ENCODE measurements at regions not wholly inside any gene's neighbourhood (a gene's known extent, or its start where the extent isn't known, plus 50 kb on each side); places are given as distances from the start of the nearest gene placed in this dataset.
A peak's percentile ranks its signal among the peaks of the same experiment; 100 is the strongest.

DNA sequence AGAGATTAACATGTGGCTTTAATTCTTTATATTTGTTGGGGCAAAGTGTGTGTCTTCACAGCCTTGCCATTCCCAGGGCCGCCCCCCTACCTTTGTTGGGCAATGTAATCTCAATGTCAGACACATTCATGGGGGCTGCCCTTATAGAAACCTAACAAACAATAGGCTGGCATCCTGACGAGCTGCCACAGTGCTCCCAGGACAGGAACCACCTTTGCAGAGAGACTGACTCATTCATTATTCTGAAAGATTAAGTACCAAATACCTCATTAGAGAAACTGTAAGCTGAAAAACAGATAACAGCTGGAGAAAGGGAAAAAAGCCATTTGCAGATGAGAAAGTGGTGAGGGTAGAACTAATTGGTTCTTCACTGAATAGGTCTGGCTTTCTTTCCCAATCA is 1587.5 kb upstream of the PIK3C3 start:
- H3K79me2 ChIP-seq (ENCODE audit: control insufficient read depth, insufficient read depth, low read length) = no peaks in the 10 kb centered on the region
- DNase-seq (ENCODE audit: low read depth, low spot score) (peak; percentile 96), FAIRE-seq (peak; percentile 79)
- H3K4me2 ChIP-seq (ENCODE audit: insufficient read depth, low read length) = peak overlapping the region; percentile 13
- H2AFZ ChIP-seq (ENCODE audit: low read depth, low read length) = no peak overlapping the region
- peaks cover 52% of the 10 kb centered on the region for H3K4me1 ChIP-seq (ENCODE audit: control insufficient read depth, extremely low read depth, insufficient read depth, low read length)
- intact Hi-C loops (cut with micrococcal nuclease) (loop anchor here (2.0 to 5.0 kb wide), 5 partner anchors 45 to 1365 kb away; no protein-coding TSS in a partner anchor), dilution Hi-C loops (cut with MboI; ENCODE audit: extremely low pct_ligation_motif_present, low sequenced_read_pairs) (no loop called here)
- BruUV-seq (replicated peaks) = no TSS peak
- H3K9me3 ChIP-seq (replicated peaks; ENCODE audit: control insufficient read depth, insufficient read depth, low read length) = no peaks in the 10 kb centered on the region
- TF ChIP-seq FOS (IDR thresholded peaks at IDR 0.05; ENCODE audit: borderline replicate concordance, insufficient read depth, low read length) = peak; percentile 83
- TF ChIP-seq POLR2AphosphoS5 (IDR thresholded peaks at IDR 0.05; ENCODE audit: insufficient read depth, low read depth, low read length) = peak; percentile 50
- TF ChIP-seq JUN (IDR thresholded peaks at IDR 0.05; ENCODE audit: borderline replicate concordance, insufficient read depth, insufficient read length, low read depth) = peak; percentile 87
- TF ChIP-seq, protein P1, sequence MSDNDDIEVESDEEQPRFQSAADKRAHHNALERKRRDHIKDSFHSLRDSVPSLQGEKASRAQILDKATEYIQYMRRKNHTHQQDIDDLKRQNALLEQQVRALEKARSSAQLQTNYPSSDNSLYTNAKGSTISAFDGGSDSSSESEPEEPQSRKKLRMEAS (IDR thresholded peaks at IDR 0.05; ENCODE audit: insufficient read depth, insufficient read length) = no peak
- TF ChIP-seq EZH2 (IDR thresholded peaks at IDR 0.05; ENCODE audit: borderline replicate concordance, low read depth, low read length, severe bottlenecking) = no peak
- peak; percentile 77 for TF ChIP-seq GATA2 (IDR thresholded peaks at IDR 0.05; ENCODE audit: insufficient read depth, insufficient read length, low read depth, low read length)
- TF ChIP-seq POLR2A (IDR thresholded peaks at IDR 0.05; ENCODE audit: low read depth, low read length) = no peak
- TF ChIP-seq MYC (IDR thresholded peaks at IDR 0.05; ENCODE audit: low read depth, low read length) = no peak
- TF ChIP-seq, protein P2, sequence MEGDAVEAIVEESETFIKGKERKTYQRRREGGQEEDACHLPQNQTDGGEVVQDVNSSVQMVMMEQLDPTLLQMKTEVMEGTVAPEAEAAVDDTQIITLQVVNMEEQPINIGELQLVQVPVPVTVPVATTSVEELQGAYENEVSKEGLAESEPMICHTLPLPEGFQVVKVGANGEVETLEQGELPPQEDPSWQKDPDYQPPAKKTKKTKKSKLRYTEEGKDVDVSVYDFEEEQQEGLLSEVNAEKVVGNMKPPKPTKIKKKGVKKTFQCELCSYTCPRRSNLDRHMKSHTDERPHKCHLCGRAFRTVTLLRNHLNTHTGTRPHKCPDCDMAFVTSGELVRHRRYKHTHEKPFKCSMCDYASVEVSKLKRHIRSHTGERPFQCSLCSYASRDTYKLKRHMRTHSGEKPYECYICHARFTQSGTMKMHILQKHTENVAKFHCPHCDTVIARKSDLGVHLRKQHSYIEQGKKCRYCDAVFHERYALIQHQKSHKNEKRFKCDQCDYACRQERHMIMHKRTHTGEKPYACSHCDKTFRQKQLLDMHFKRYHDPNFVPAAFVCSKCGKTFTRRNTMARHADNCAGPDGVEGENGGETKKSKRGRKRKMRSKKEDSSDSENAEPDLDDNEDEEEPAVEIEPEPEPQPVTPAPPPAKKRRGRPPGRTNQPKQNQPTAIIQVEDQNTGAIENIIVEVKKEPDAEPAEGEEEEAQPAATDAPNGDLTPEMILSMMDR (IDR thresholded peaks at IDR 0.05; ENCODE audit: extremely low read depth in 1 of 2, insufficient read depth in 1 of 2, low read depth in 1 of 2, low read length in 2 of 2) = no peak
- H3K9ac ChIP-seq (replicated peaks; ENCODE audit: extremely low read depth, insufficient read depth, low read length) = peak overlapping the region; percentile 57
- H3K4me3 ChIP-seq (replicated peaks in 1 of 3; ENCODE audit: insufficient read depth in 1 of 3, low read depth in 1 of 3, low read length in 3 of 3) = no peak overlapping the region
- no peaks in the 10 kb centered on the region for H3K9me1 ChIP-seq (replicated peaks; ENCODE audit: control insufficient read depth, extremely low read depth, insufficient read depth, low read length)
- ChIA-PET CTCF (no interaction called here), POLR2A (interaction anchor here (0.6 kb wide), 1 partner anchor 26 kb away, joined by 3 read pairs; no protein-coding TSS in a partner anchor)
- no peaks in the 10 kb centered on the region for H3K36me3 ChIP-seq (ENCODE audit: control insufficient read depth in 2 of 2, extremely low read depth in 1 of 2, insufficient read depth in 2 of 2, low read length in 2 of 2)
- no peaks in the 10 kb centered on the region for H4K20me1 ChIP-seq (replicated peaks; ENCODE audit: control insufficient read depth, extremely low read depth, insufficient read depth, low read length)
- no peaks in the 10 kb centered on the region for H3K27me3 ChIP-seq (ENCODE audit: control insufficient read depth in 2 of 2, insufficient read depth in 2 of 2, low read length in 2 of 2)
- peak overlapping the region; percentile 91 for H3K27ac ChIP-seq (ENCODE audit: insufficient read depth, low read depth, low read length)

Data from endothelial cell of umbilical vein (primary cell).